A549 (cell line): ENCODE measurements at regions not wholly inside any gene's neighbourhood (a gene's known extent, or its start where the extent isn't known, plus 50 kb on each side); places are given as distances from the start of the nearest gene placed in this dataset.

Experiments
- ATAC-seq, 2 experiments: fragments of 200-7000 bp in 1 of 2; fragments of >200 bp in 1 of 2; cut with Nextera tagmentation in 1 of 2; cut with Tn5 transposase in 1 of 2; 3 replicates each; pipeline versions ENCODE4 v1.8.0 to v1.9.1; 2018 to 2020; ENCODE audit warnings: mild to moderate bottlenecking in 1 of 2, moderate library complexity in 1 of 2
- CTCF ChIA-PET: fragments of 300-600 bp; sonication (Branson Sonifier 250); formaldehyde crosslinking; extraction: SDS; loops from one replicate; lab custom pipeline; 2021; ENCODE audit warnings: antibody characterized with exemption, inconsistent platforms; lab: Yijun Ruan, JAX
- POLR2A ChIA-PET: fragments of 350-600 bp; formaldehyde crosslinking; extraction: SDS; loops from one replicate; lab custom pipeline; 2021; ENCODE audit warnings: antibody characterized with exemption, inconsistent platforms; lab: Yijun Ruan, JAX
- DNase-seq, 2 experiments: peaks; one replicate each; pipeline versions ENCODE4 v3.0.0 to v3.0.0-alpha.2; 2011 to 2016; ENCODE audit warnings: low read depth in 1 of 2, low spot score in 1 of 2
- FAIRE-seq: peaks from 2 replicates; lab custom pipeline; 2011; peaks lifted over from hg19 to GRCh38; lab: Jason Lieb, UNC
- H3K27ac ChIP-seq, 2 experiments: fragments of >200 bp; sonication (Bioruptor Twin); formaldehyde crosslinking; 3 replicates each; pipeline ENCODE4 v1.5.1; 2016 to 2017
- H3K4me1 ChIP-seq: fragments of >200 bp; sonication (Bioruptor Twin); formaldehyde crosslinking; 3 replicates; pipeline ENCODE4 v1.6.1; 2016
- H3K4me2 ChIP-seq: fragments of >200 bp; sonication (Bioruptor Twin); formaldehyde crosslinking; 3 replicates; pipeline ENCODE4 v1.6.1; 2016
- H3K4me3 ChIP-seq: fragments of >200 bp; sonication (Bioruptor Twin); formaldehyde crosslinking; 3 replicates; pipeline ENCODE4 v1.5.1; 2016
- H3K9me3 ChIP-seq: fragments of >200 bp; sonication (Bioruptor Twin); formaldehyde crosslinking; 3 replicates; pipeline ENCODE4 v1.6.1; 2016
- BHLHE40 ChIP-seq: IDR thresholded peaks from 2 replicates; pipeline ENCODE4 v1.6.1; 2012; ENCODE audit warnings: low read depth, low read length, inconsistent platforms
- CHD2 ChIP-seq: fragments of 150-350 bp; IDR thresholded peaks from 2 replicates; pipeline ENCODE4 v1.6.1; 2014; ENCODE audit warnings: low read length; ENCODE audit not compliant: partially characterized antibody
- CHD4 ChIP-seq: fragments of 200-600 bp; sonication (generic); IDR thresholded peaks from 2 replicates; pipeline ENCODE4 v1.6.1; 2016; ENCODE audit warnings: antibody characterized with exemption, mild to moderate bottlenecking, borderline replicate concordance
- ESRRA ChIP-seq: fragments of 150-350 bp; IDR thresholded peaks from 2 replicates; pipeline ENCODE4 v1.6.1; 2014; ENCODE audit warnings: mild to moderate bottlenecking, low read length, borderline replicate concordance
- FOSB ChIP-seq: fragments of 250-450 bp; sonication (Bioruptor Pico); IDR thresholded peaks from 2 replicates; pipeline ENCODE4 v1.5.0; 2020; ENCODE audit warnings: mild to moderate bottlenecking, moderate library complexity
- FOSL2 ChIP-seq, 2 experiments: fragments of 450-650 bp in 1 of 2; fragments of >200 bp in 1 of 2; sonication (Bioruptor Twin) in 1 of 2; formaldehyde crosslinking; IDR thresholded peaks; 2 replicates each; pipeline versions ENCODE4 v1.5.0 to v1.6.1; 2016 to 2020; ENCODE audit warnings: mild to moderate bottlenecking in 1 of 2, moderate library complexity in 1 of 2
- HEYL ChIP-seq: fragments of 250-450 bp; sonication (Bioruptor Pico); IDR thresholded peaks from 2 replicates; pipeline ENCODE4 v1.8.0; 2021; ENCODE audit warnings: mild to moderate bottlenecking, moderate library complexity
- HOXB13 ChIP-seq: fragments of 250-450 bp; sonication (Bioruptor Pico); IDR thresholded peaks from 2 replicates; pipeline ENCODE4 v1.5.0; 2020; ENCODE audit warnings: low read depth, mild to moderate bottlenecking, moderate library complexity
- KDM1A ChIP-seq: fragments of 200-600 bp; sonication (generic); IDR thresholded peaks from 2 replicates; pipeline ENCODE4 v1.6.1; 2016; ENCODE audit warnings: low read depth, mild to moderate bottlenecking
- MAFK ChIP-seq: fragments of 450-650 bp; IDR thresholded peaks from 2 replicates; pipeline ENCODE4 v1.6.1; 2014; ENCODE audit not compliant: partially characterized antibody
- MAZ ChIP-seq: fragments of 150-350 bp; IDR thresholded peaks from 2 replicates; pipeline ENCODE4 v1.6.1; 2014; ENCODE audit warnings: antibody characterized with exemption, low read depth, low read length, borderline replicate concordance
- NFE2L2 ChIP-seq: fragments of 150-350 bp; conservative IDR thresholded peaks from 2 replicates; pipeline ENCODE4 v1.6.1; 2014; ENCODE audit warnings: low read length
- NPAS2 ChIP-seq: fragments of 250-450 bp; sonication (Bioruptor Pico); IDR thresholded peaks from 2 replicates; pipeline ENCODE4 v1.8.0; 2022; ENCODE audit warnings: mild to moderate bottlenecking, moderate library complexity, borderline replicate concordance
- POLR2A ChIP-seq: IDR thresholded peaks from 2 replicates; pipeline ENCODE4 v1.6.1; 2012; ENCODE audit warnings: mild to moderate bottlenecking, low read length
- RCOR1 ChIP-seq: fragments of 150-350 bp; IDR thresholded peaks from 2 replicates; pipeline ENCODE4 v1.6.1; 2014; ENCODE audit warnings: antibody characterized with exemption, low read length, low read depth
- RNF2 ChIP-seq: fragments of 200-600 bp; sonication (generic); IDR thresholded peaks from 2 replicates; pipeline ENCODE4 v1.6.1; 2016; ENCODE audit warnings: low read depth, mild to moderate bottlenecking, antibody characterized with exemption, moderate library complexity, borderline replicate concordance
- SMC3 ChIP-seq: fragments of >200 bp; sonication (Bioruptor Twin); formaldehyde crosslinking; IDR thresholded peaks from 3 replicates; pipeline ENCODE4 v1.6.1; 2018; ENCODE audit warnings: inconsistent platforms
- SREBF2 ChIP-seq: fragments of 450-650 bp; IDR thresholded peaks from 2 replicates; pipeline ENCODE4 v1.6.1; 2014; ENCODE audit warnings: mild to moderate bottlenecking, moderate library complexity
- TFCP2L1 ChIP-seq: fragments of 250-450 bp; sonication (Bioruptor Pico); IDR thresholded peaks from 2 replicates; pipeline ENCODE4 v1.5.0; 2021; ENCODE audit warnings: mild to moderate bottlenecking
- TP53 ChIP-seq: fragments of 250-450 bp; sonication (Bioruptor Pico); IDR thresholded peaks from 2 replicates; pipeline ENCODE4 v1.5.0; 2021; ENCODE audit warnings: mild to moderate bottlenecking, moderate library complexity
- ZC3H11A ChIP-seq: fragments of 450-650 bp; IDR thresholded peaks from 2 replicates; pipeline ENCODE4 v1.6.1; 2014; ENCODE audit warnings: antibody characterized with exemption, mild to moderate bottlenecking
- ZSCAN20 ChIP-seq: fragments of 250-450 bp; sonication (Bioruptor Pico); IDR thresholded peaks from 2 replicates; pipeline ENCODE4 v1.8.0; 2022; ENCODE audit warnings: mild to moderate bottlenecking, moderate library complexity
- WGBS: methylation state at CpG from one replicate; pipeline ENCODE4 v1.1.6; 2017; ENCODE audit errors: missing lambda C conversion rate; 5-methylcytosine and 5-hydroxymethylcytosine counted together
- TF ChIP-seq, protein P1 (sequence below): fragments of >200 bp; sonication (Bioruptor Twin); formaldehyde crosslinking; IDR thresholded peaks from 3 replicates; pipeline ENCODE4 v1.6.1; 2016
- TF ChIP-seq, protein P2 (sequence below): fragments of 200-600 bp; sonication (generic); IDR thresholded peaks from 2 replicates; pipeline ENCODE4 v1.6.1; 2016; ENCODE audit warnings: antibody characterized with exemption, mild to moderate bottlenecking, moderate library complexity
- TF ChIP-seq, protein P3 (sequence below): IDR thresholded peaks from 2 replicates; pipeline ENCODE4 v1.6.1; 2012

DNA sequence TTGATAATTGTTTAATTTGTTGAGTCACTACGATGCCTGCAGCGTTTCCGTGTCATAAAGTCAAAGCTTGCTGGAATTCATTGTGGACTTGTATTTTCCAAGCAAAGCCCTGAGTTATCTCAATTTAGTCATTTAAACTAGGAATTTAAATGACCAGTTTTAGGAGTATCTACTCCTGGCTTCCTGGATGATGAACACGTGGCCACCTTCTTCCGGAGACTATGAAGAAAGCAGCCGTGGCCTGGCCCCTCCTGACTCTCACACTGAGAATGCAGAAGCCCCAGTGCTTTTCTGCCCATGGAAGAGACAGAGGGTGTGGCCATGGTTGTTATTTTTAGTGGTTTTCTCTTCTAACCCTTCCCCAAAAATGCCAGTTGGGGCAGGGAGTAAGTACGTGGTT, 250.7 kb upstream of the GATB start:
- TF ChIP-seq ZC3H11A (no peak), TP53 (no peak), NFE2L2 (no peak), HEYL (no peak), ZSCAN20 (CRISPR knock-in tag) (no peak), MAZ (no peak)
- Histone ChIP-seq H3K9me3 (peaks cover 4% of the 10 kb centered on the region; the same call in 1 of the 3 replicates), H3K27ac (no peak overlapping the region), H3K4me3 (no peak overlapping the region), H3K4me2 (no peak overlapping the region), H3K4me1 (no peaks in the 10 kb centered on the region)
- ChIA-PET CTCF (no interaction called here), POLR2A (no interaction called here)
- 46% methylated on average over 7 of the region's 7 CpGs for WGBS
- FAIRE-seq (no peak), DNase-seq (no peak), ATAC-seq (no peak)

DNA sequence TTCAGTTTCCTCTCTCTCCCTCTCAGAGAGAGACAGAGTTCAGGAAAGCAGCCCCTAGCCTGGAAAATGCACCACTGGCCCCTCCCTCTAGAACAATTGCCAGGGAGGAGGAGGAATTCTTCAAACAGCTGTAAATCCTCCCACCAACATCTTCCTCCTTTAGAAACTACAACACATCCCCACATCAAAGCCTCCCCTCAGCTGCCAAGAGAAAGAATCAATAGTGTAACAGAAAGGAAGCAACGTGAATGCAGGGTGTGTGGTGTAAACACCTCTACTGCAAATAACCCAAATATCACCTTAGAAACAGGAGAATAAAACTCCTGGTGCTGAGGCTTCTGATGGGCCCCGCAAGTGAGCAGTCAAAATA, 249.9 kb upstream of the GATB start:
- ATAC-seq, result no peak
- Histone ChIP-seq H3K4me2 (no peak overlapping the region), H3K9me3 (peaks cover 4% of the 10 kb centered on the region; the same call in 1 of the 3 replicates), H3K4me3 (no peak overlapping the region), H3K27ac (no peak overlapping the region), H3K4me1 (no peaks in the 10 kb centered on the region)
- WGBS, result 33% methylated on average over 2 of the region's 2 CpGs
- ChIA-PET CTCF (no interaction called here), POLR2A (no interaction called here)
- FAIRE-seq, result no peak
- no peak for DNase-seq
- TF ChIP-seq FOSB (CRISPR knock-in tag), result no peak
- TF ChIP-seq BHLHE40, result no peak
- no peak for TF ChIP-seq TFCP2L1 (CRISPR knock-in tag)
- no peak for TF ChIP-seq ZSCAN20 (CRISPR knock-in tag)

DNA sequence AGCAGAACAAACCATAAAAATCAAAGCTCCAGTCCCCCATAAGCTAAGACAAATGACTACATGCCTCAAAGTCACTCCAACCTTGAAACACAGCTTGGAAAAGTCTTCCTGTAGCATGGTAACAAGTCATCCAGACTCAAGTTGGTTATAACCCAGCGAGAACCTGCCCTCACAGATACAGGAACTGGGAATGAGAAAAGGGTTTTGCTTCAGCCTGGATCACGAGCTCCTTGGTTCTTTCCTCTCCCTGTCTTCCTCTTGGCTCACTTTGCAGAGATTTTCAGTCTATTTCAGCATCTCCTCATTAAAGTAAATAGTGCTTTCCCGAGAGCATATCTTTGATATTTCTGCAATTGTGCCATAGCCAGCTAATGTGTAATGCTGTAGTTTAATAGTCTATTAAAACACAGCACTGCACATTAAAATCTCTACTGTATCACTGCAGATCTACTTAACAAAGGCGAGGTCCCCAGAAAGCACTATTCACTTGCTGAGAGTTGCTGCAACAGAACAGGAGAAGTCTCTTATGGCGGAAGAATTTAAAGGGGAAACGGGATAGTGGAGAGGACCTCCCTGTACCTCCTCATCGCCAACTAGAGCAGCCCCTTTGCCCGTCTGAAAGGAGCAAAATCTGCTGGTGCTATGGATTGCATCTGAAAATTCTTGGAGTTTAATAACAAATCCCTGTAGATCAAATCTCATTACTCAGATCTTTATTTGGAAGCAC, 249.3 kb upstream of the GATB start:
- Histone ChIP-seq H3K4me1 (no peaks in the 10 kb centered on the region), H3K4me2 (no peak overlapping the region), H3K27ac (no peak overlapping the region), H3K9me3 (peaks cover 4% of the 10 kb centered on the region; the same call in 1 of the 3 replicates), H3K4me3 (no peak overlapping the region)
- DNase-seq (no peak), FAIRE-seq (no peak), ATAC-seq (no peak)
- 15% methylated on average over 8 of the region's 8 CpGs for WGBS
- TF ChIP-seq NPAS2 (CRISPR knock-in tag), result no peak
- TF ChIP-seq MAFK, result no peak
- no peak for TF ChIP-seq RNF2
- TF ChIP-seq POLR2A, result no peak
- TF ChIP-seq CHD2, result no peak
- TF ChIP-seq SMC3, result no peak
- TF ChIP-seq KDM1A, result no peak
- TF ChIP-seq, protein P1, sequence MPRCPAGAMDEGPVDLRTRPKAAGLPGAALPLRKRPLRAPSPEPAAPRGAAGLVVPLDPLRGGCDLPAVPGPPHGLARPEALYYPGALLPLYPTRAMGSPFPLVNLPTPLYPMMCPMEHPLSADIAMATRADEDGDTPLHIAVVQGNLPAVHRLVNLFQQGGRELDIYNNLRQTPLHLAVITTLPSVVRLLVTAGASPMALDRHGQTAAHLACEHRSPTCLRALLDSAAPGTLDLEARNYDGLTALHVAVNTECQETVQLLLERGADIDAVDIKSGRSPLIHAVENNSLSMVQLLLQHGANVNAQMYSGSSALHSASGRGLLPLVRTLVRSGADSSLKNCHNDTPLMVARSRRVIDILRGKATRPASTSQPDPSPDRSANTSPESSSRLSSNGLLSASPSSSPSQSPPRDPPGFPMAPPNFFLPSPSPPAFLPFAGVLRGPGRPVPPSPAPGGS, result no peak
- ChIA-PET CTCF (no interaction called here), POLR2A (no interaction called here)

DNA sequence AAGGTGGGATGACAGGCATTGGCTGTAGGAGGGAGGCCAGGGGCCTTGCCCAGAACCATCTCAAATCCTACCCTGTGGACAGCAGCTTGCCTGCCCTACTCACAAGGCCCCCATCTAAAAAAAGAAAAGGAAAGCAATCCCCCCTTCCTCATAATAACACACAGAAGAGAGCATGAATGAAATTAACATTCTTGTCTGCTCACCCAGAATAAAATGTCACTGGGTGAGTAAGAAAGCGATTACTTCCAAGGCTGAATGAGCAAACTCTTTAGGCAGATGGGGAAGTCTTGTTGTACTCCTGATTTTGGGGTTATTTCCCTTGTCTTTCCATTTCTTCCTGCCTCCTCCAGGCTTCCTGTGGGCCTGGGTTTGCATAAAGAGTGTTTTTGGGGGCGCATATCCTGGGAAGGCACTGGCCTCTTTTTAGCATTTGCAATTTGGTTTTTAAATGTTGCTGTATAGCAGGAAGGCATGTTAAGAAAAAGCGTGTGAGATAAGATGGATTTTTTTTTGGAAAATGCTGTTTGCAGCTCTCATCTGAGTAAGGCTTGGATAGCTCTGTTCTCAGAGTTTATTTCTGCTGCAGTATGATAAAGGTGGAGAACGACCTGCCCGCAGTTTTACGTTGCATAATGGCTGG, 248.3 kb upstream of the GATB start:
- DNase-seq (no peak), ATAC-seq (no peak), FAIRE-seq (no peak)
- Histone ChIP-seq H3K4me2 (no peak overlapping the region), H3K4me1 (no peaks in the 10 kb centered on the region), H3K9me3 (peaks cover 3% of the 10 kb centered on the region; the same call in 1 of the 3 replicates), H3K4me3 (no peak overlapping the region), H3K27ac (no peak overlapping the region)
- 26% methylated on average over 6 of the region's 6 CpGs for WGBS
- POLR2A ChIA-PET, result no interaction called here
- CTCF ChIA-PET, result no interaction called here
- no peak for TF ChIP-seq SMC3
- TF ChIP-seq, protein P2, sequence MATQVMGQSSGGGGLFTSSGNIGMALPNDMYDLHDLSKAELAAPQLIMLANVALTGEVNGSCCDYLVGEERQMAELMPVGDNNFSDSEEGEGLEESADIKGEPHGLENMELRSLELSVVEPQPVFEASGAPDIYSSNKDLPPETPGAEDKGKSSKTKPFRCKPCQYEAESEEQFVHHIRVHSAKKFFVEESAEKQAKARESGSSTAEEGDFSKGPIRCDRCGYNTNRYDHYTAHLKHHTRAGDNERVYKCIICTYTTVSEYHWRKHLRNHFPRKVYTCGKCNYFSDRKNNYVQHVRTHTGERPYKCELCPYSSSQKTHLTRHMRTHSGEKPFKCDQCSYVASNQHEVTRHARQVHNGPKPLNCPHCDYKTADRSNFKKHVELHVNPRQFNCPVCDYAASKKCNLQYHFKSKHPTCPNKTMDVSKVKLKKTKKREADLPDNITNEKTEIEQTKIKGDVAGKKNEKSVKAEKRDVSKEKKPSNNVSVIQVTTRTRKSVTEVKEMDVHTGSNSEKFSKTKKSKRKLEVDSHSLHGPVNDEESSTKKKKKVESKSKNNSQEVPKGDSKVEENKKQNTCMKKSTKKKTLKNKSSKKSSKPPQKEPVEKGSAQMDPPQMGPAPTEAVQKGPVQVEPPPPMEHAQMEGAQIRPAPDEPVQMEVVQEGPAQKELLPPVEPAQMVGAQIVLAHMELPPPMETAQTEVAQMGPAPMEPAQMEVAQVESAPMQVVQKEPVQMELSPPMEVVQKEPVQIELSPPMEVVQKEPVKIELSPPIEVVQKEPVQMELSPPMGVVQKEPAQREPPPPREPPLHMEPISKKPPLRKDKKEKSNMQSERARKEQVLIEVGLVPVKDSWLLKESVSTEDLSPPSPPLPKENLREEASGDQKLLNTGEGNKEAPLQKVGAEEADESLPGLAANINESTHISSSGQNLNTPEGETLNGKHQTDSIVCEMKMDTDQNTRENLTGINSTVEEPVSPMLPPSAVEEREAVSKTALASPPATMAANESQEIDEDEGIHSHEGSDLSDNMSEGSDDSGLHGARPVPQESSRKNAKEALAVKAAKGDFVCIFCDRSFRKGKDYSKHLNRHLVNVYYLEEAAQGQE, result no peak
- TF ChIP-seq, protein P3, sequence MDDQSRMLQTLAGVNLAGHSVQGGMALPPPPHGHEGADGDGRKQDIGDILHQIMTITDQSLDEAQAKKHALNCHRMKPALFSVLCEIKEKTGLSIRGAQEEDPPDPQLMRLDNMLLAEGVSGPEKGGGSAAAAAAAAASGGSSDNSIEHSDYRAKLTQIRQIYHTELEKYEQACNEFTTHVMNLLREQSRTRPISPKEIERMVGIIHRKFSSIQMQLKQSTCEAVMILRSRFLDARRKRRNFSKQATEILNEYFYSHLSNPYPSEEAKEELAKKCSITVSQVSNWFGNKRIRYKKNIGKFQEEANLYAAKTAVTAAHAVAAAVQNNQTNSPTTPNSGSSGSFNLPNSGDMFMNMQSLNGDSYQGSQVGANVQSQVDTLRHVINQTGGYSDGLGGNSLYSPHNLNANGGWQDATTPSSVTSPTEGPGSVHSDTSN, result no peak
- TF ChIP-seq ZSCAN20 (CRISPR knock-in tag), result no peak
- TF ChIP-seq ESRRA, result no peak
- no peak for TF ChIP-seq MAZ
- no peak for TF ChIP-seq RCOR1
- TF ChIP-seq SREBF2, result no peak
- no peak for TF ChIP-seq HOXB13 (CRISPR knock-in tag)
- no peak for TF ChIP-seq CHD4
- TF ChIP-seq FOSL2 (IDR thresholded peaks at IDR 0.05), result no peak
- TF ChIP-seq FOSL2 (CRISPR knock-in tag; IDR thresholded peaks at IDR 0.05), result no peak
